ENCODE measurements at regions not wholly inside any gene's neighbourhood (a gene's known extent, or its start where the extent isn't known, plus 50 kb on each side); places are given as distances from the start of the nearest gene placed in this dataset.

DNA sequence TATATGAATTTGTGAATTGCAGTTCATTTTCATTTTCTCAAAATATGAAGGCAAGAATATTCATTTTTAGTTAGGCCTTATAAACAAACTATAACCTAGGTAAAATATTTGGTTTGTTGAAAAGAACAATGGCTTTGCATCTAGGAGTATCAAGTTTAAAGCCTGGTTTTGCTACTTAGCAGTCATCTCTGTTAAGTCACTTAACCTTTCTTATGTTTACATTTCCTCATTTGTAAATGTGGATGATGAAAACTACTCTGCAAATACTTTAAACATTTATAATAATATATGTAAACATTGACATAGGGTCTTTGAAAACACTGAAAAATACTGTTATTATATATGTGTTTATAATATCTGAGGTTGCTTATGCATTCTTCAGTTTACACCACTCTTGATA lies 135.5 kb downstream of the CENPW start:
- TF ChIP-seq JUND (IDR thresholded peaks at IDR 0.05; ENCODE audit: low read depth): no peak
- in situ Hi-C loops (cut with HindIII; ENCODE audit: low pct_unique_long_range_greater_than_20kb, low sequenced_read_pairs): no loop called here
- DNase-seq (ENCODE audit: low read depth in 1 of 2, low spot score in 1 of 2): no peak

GRCh38 chr6:126477678-126478077 lies 137.8 kb downstream of the CENPW start:
- in situ Hi-C loops (cut with HindIII; ENCODE audit: low pct_unique_long_range_greater_than_20kb, low sequenced_read_pairs): no loop called here
- TF ChIP-seq JUND (IDR thresholded peaks at IDR 0.05; ENCODE audit: low read depth): no peak
- no peak for DNase-seq (ENCODE audit: low read depth in 1 of 2, low spot score in 1 of 2)

GRCh38 chr6:126480268-126480667 lies 140.4 kb downstream of the CENPW start:
- no peak for TF ChIP-seq JUND (IDR thresholded peaks at IDR 0.05; ENCODE audit: low read depth)
- no peak for DNase-seq (ENCODE audit: low read depth in 1 of 2, low spot score in 1 of 2)
- in situ Hi-C loops (cut with HindIII; ENCODE audit: low pct_unique_long_range_greater_than_20kb, low sequenced_read_pairs): no loop called here

GRCh38 chr6:126481319-126481718 lies 141.4 kb downstream of the CENPW start:
- TF ChIP-seq JUND (IDR thresholded peaks at IDR 0.05; ENCODE audit: low read depth): no peak
- DNase-seq (ENCODE audit: low read depth in 1 of 2, low spot score in 1 of 2): no peak
- in situ Hi-C loops (cut with HindIII; ENCODE audit: low pct_unique_long_range_greater_than_20kb, low sequenced_read_pairs): no loop called here

GRCh38 chr6:126504792-126505191 lies 164.9 kb downstream of the CENPW start:
- TF ChIP-seq JUND (IDR thresholded peaks at IDR 0.05; ENCODE audit: low read depth): no peak
- in situ Hi-C loops (cut with HindIII; ENCODE audit: low pct_unique_long_range_greater_than_20kb, low sequenced_read_pairs): no loop called here
- DNase-seq (ENCODE audit: low read depth in 1 of 2, low spot score in 1 of 2): no peak

DNA sequence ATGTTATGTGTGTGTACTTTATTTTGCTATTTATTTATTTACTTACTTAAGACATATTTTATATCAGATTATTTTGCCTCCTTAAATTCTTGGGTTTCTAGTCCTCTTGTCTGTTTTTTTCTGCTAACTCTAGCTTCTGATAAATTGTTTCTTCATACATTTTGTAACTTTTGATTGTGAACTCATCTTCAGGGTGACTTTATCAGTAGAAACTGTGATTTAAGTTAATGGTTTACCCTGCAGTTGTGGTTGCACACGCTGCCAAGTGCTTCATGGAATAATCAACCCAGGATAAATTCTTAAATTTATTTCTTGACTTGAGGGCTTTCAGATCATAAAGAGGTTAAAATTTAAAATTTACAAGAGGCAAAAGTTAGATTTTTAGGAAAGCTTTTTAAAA lies 173.3 kb downstream of the CENPW start:
- DNase-seq (ENCODE audit: low read depth in 1 of 2, low spot score in 1 of 2): no peak
- in situ Hi-C loops (cut with HindIII; ENCODE audit: low pct_unique_long_range_greater_than_20kb, low sequenced_read_pairs): no loop called here
- no peak for TF ChIP-seq JUND (IDR thresholded peaks at IDR 0.05; ENCODE audit: low read depth)

GRCh38 chr6:126516411-126516810 lies 176.5 kb downstream of the CENPW start:
- no peak for DNase-seq (ENCODE audit: low read depth in 1 of 2, low spot score in 1 of 2)
- TF ChIP-seq JUND (IDR thresholded peaks at IDR 0.05; ENCODE audit: low read depth): no peak
- in situ Hi-C loops (cut with HindIII; ENCODE audit: low pct_unique_long_range_greater_than_20kb, low sequenced_read_pairs): no loop called here

- no peak for DNase-seq (ENCODE audit: low read depth in 1 of 2, low spot score in 1 of 2)
- in situ Hi-C loops (cut with HindIII; ENCODE audit: low pct_unique_long_range_greater_than_20kb, low sequenced_read_pairs): no loop called here
These were observed 185.0 kb downstream of the CENPW start for GRCh38 chr6:126524811-126525326.

GRCh38 chr6:126526547-126526946 lies 186.6 kb downstream of the CENPW start:
- no peak for DNase-seq (ENCODE audit: low read depth in 1 of 2, low spot score in 1 of 2)
- in situ Hi-C loops (cut with HindIII; ENCODE audit: low pct_unique_long_range_greater_than_20kb, low sequenced_read_pairs): no loop called here
- TF ChIP-seq JUND (IDR thresholded peaks at IDR 0.05; ENCODE audit: low read depth): no peak

More at GRCh38 chr6:126524811-126525326, 185.0 kb downstream of the CENPW start:
- TF ChIP-seq JUND (IDR thresholded peaks at IDR 0.05; ENCODE audit: low read depth): no peak

DNA sequence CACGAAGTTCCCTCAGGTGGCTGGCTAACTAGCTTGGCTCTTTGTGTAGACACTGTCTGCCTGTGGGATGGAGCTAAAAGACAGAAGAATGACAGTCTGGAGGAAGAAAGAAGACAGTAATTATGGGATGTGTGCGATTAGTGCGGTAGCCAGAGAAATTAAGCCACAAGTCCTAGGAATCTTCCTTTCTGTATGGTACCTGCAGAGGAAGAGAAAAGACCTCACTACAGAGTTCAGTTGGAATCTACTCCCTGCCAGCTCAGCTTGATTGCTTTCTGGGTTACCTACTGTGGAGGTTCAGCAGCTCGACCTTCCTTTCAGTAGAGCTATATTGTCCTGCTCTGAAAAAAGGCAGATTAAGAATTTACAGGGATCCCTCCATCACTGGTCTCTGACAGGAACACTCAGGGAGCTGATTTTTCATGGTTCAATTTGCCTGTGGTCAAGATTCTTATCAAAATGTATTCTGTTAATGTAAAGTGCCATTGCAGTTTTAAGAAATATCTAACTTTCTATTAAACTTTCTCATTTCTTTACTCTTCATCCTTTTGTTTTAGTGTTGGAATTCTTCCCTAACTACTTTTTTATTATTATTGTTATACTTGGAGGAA lies 187.2 kb downstream of the CENPW start:
- in situ Hi-C loops (cut with HindIII; ENCODE audit: low pct_unique_long_range_greater_than_20kb, low sequenced_read_pairs): no loop called here
- no peak for TF ChIP-seq JUND (IDR thresholded peaks at IDR 0.05; ENCODE audit: low read depth)
- no peak for DNase-seq (ENCODE audit: low read depth in 1 of 2, low spot score in 1 of 2)

GRCh38 chr6:126529637-126530362 lies 189.9 kb downstream of the CENPW start:
- in situ Hi-C loops (cut with HindIII; ENCODE audit: low pct_unique_long_range_greater_than_20kb, low sequenced_read_pairs): no loop called here
- no peak for TF ChIP-seq JUND (IDR thresholded peaks at IDR 0.05; ENCODE audit: low read depth)
- DNase-seq (ENCODE audit: low read depth in 1 of 2, low spot score in 1 of 2): no peak

DNA sequence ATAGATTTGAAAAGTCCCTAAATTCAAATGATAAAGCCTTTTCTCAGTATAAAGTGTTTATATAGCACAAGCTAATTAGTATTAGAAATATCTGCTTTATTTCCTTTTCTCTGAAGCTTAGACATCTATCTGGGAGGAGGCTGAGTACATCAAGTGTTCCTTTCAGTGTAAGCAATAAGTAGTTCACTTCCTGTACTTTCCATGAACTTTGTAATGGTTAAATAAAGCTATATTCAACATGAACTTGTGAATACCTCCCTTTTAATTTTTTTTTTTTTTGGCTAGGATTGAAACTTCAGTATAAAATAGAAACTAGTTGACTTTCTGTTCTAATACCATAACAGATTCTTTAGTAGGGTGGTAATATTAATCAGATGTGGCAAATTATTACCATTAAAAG lies 190.9 kb downstream of the CENPW start:
- no peak for TF ChIP-seq JUND (IDR thresholded peaks at IDR 0.05; ENCODE audit: low read depth)
- in situ Hi-C loops (cut with HindIII; ENCODE audit: low pct_unique_long_range_greater_than_20kb, low sequenced_read_pairs): no loop called here
- no peak for DNase-seq (ENCODE audit: low read depth in 1 of 2, low spot score in 1 of 2)

DNA sequence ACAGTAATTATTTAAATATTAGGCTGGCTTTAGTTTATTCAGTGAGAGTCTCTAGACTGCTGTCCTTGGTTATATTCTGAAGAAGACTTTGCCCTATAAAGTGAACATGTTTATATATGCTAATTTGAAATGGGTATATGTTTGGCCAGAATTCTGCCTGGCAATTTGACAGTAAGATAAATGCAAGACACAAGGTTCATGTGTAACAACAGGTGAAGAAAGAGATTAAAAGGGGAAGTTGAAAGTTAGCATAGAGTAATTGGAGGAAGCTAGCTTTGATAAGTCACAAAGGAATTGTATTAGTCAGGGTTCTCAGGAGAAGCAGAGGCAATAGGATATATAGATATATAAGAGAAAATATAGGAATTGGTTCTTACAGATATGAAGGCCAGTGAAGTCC lies 191.4 kb downstream of the CENPW start:
- in situ Hi-C loops (cut with HindIII; ENCODE audit: low pct_unique_long_range_greater_than_20kb, low sequenced_read_pairs): no loop called here
- no peak for DNase-seq (ENCODE audit: low read depth in 1 of 2, low spot score in 1 of 2)
- TF ChIP-seq JUND (IDR thresholded peaks at IDR 0.05; ENCODE audit: low read depth): no peak

Data from T47D (cell line).